Sigmoid colon (tissue), 4 donors: ENCODE measurements at regions not wholly inside any gene's neighbourhood (a gene's known extent, or its start where the extent isn't known, plus 50 kb on each side); places are given as distances from the start of the nearest gene placed in this dataset.

Source experiments
- CTCF ChIP-seq, 4 experiments: fragments of 450-650 bp in 3 of 4; fragments of 200-600 bp in 1 of 4; IDR thresholded peaks; one replicate each; pipeline ENCODE4 v1.5.1; 2016 to 2019; ENCODE audit warnings: antibody characterized with exemption in 4 of 4, mild to moderate bottlenecking in 3 of 4, moderate library complexity in 2 of 4
- EP300 ChIP-seq, 4 donors: sonication (generic); formaldehyde crosslinking; IDR thresholded peaks; one replicate each; pipeline ENCODE4 v1.6.1; 2017; ENCODE audit warnings: antibody characterized with exemption in 4 of 4

DNA sequence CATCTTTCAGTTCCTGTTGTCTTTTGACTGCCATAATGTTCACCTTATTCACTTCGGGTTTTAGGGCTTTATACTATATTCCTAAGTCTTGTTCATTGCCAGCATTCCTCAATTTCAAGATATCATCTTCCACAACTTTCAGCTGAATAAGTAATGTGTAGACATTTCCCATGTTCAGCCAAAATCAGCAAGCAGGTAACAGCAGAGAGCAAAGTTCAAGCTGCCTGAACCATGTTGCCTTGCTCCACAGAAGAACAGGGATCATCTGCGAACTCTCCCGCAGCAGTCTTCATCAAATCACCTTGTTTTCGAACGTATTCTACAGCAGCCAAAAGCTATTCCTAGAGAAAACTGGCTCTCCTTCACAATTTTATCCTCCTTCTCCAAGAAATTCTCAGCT, 95.3 kb upstream of the CCDC112 start:
- TF ChIP-seq CTCF (IDR thresholded peaks at IDR 0.05): no peak
- no peak for TF ChIP-seq EP300 (IDR thresholded peaks at IDR 0.05)
